Nephron progenitor cell (in vitro differentiated cells): ENCODE measurements at regions not wholly inside any gene's neighbourhood (a gene's known extent, or its start where the extent isn't known, plus 50 kb on each side); places are given as distances from the start of the nearest gene placed in this dataset.

Experiments used
- DNase-seq: peaks from one replicate; pipeline ENCODE4 v3.0.0; 2021
- H3K27ac Mint-ChIP-seq: 2 replicates; pipeline ENCODE4 v1.8.0; 2021; ENCODE audit warnings: mild to moderate bottlenecking, moderate library complexity, mixed read lengths
- H3K27me3 Mint-ChIP-seq: 2 replicates; pipeline ENCODE4 v1.8.0; 2021; ENCODE audit warnings: mild to moderate bottlenecking, low read depth, mixed read lengths; ENCODE audit not compliant: poor library complexity
- H3K36me3 Mint-ChIP-seq: 2 replicates; pipeline ENCODE4 v1.8.0; 2021; ENCODE audit warnings: low read depth, mixed read lengths
- H3K4me1 Mint-ChIP-seq: 2 replicates; pipeline ENCODE4 v1.8.0; 2021; ENCODE audit warnings: mixed read lengths
- H3K4me3 Mint-ChIP-seq: 2 replicates; pipeline ENCODE4 v1.8.0; 2021; ENCODE audit warnings: mild to moderate bottlenecking, moderate library complexity, mixed read lengths
- H3K9me3 Mint-ChIP-seq: 2 replicates; pipeline ENCODE4 v1.8.0; 2021; ENCODE audit warnings: mild to moderate bottlenecking, moderate library complexity, mixed read lengths
- CTCF ChIP-seq: fragments of 200-600 bp; sonication (generic); IDR thresholded peaks from 2 replicates; pipeline ENCODE4 v1.5.0; 2021; ENCODE audit warnings: antibody characterized with exemption

DNA sequence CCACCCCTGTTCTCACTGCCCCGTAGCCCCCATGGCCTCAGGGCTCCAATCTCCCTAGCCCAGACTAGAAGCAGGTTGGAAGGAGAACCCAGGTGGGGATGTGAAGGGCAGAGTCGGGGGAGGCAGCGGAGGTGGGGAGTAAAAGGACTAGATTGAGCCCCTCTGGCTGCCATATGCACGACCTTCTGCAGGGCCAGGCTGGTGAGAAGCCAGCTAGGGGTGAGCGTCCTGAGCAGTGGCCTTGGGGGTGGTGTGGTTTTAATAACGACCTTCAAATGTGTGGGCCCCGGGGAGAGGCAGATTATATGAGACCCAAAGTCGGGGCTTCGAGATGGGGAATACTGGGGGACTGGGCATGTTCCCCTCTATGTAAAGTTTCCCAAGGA, 139.5 kb downstream of the C9orf50 start:
- peaks cover 4% of the 10 kb centered on the region for H3K27me3 Mint-ChIP-seq
- DNase-seq, result no peak
- no peak for TF ChIP-seq CTCF
- no peak overlapping the region for H3K4me3 Mint-ChIP-seq
- H3K4me1 Mint-ChIP-seq, result peaks cover 86% of the 10 kb centered on the region
- peak overlapping the region; percentile 79 for H3K27ac Mint-ChIP-seq
- no peaks in the 10 kb centered on the region for H3K36me3 Mint-ChIP-seq
- H3K9me3 Mint-ChIP-seq, result no peaks in the 10 kb centered on the region

DNA sequence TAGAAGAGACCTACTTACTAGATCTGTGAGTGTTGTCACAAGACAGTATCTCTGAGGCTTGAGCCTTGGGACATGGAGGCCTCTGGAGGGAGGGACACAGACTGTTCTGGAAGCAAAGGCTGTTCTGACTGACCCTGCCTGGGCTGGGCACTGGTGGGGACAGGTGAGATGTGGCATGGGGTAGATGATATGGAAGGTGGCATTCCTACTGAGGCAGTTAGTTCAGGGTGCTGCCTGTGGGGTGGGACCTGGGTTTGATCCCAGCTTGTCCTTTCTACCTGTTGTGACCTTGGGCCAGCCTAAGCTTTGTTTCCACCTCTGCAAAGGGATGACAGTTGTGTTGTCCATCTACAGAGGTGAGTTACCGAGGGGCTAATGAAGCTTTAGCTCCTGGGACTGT, 140.2 kb downstream of the C9orf50 start:
- peaks cover 2% of the 10 kb centered on the region for H3K27me3 Mint-ChIP-seq
- TF ChIP-seq CTCF, result no peak
- DNase-seq, result no peak
- H3K4me3 Mint-ChIP-seq, result no peak overlapping the region
- H3K4me1 Mint-ChIP-seq, result peaks cover 79% of the 10 kb centered on the region
- H3K27ac Mint-ChIP-seq, result peak overlapping the region; percentile 93
- H3K9me3 Mint-ChIP-seq, result no peaks in the 10 kb centered on the region
- no peaks in the 10 kb centered on the region for H3K36me3 Mint-ChIP-seq

GRCh38 chr9:129480227-129480626, 140.7 kb downstream of the C9orf50 start:
- peaks cover 74% of the 10 kb centered on the region for H3K4me1 Mint-ChIP-seq
- no peaks in the 10 kb centered on the region for H3K27me3 Mint-ChIP-seq
- peaks cover 2% of the 10 kb centered on the region for H3K9me3 Mint-ChIP-seq
- peak overlapping the region; percentile 93 for H3K27ac Mint-ChIP-seq
- no peak for TF ChIP-seq CTCF
- H3K4me3 Mint-ChIP-seq, result no peak overlapping the region
- no peaks in the 10 kb centered on the region for H3K36me3 Mint-ChIP-seq
- no peak for DNase-seq

- peaks cover 8% of the 10 kb centered on the region for H3K9me3 Mint-ChIP-seq
- DNase-seq, result no peak
- peaks cover 68% of the 10 kb centered on the region for H3K4me1 Mint-ChIP-seq
- no peaks in the 10 kb centered on the region for H3K27me3 Mint-ChIP-seq
- no peak for TF ChIP-seq CTCF
- peak overlapping the region; percentile 50 for H3K27ac Mint-ChIP-seq
- H3K4me3 Mint-ChIP-seq, result no peak overlapping the region
- no peaks in the 10 kb centered on the region for H3K36me3 Mint-ChIP-seq
Observed at GRCh38 chr9:129479631-129480011, 141.3 kb downstream of the C9orf50 start.

- no peaks in the 10 kb centered on the region for H3K27me3 Mint-ChIP-seq
- H3K36me3 Mint-ChIP-seq, result no peaks in the 10 kb centered on the region
- H3K9me3 Mint-ChIP-seq, result peaks cover 10% of the 10 kb centered on the region
- H3K4me1 Mint-ChIP-seq, result peaks cover 64% of the 10 kb centered on the region
- no peak for DNase-seq
- H3K4me3 Mint-ChIP-seq, result no peak overlapping the region
- H3K27ac Mint-ChIP-seq, result peak overlapping the region; percentile 50
- TF ChIP-seq CTCF, result no peak
Observed at GRCh38 chr9:129478961-129479630, 141.8 kb downstream of the C9orf50 start.

- H3K27ac Mint-ChIP-seq, result no peak overlapping the region
- no peaks in the 10 kb centered on the region for H3K27me3 Mint-ChIP-seq
- no peak overlapping the region for H3K4me3 Mint-ChIP-seq
- H3K36me3 Mint-ChIP-seq, result no peaks in the 10 kb centered on the region
- no peak for DNase-seq
- peaks cover 64% of the 10 kb centered on the region for H3K4me1 Mint-ChIP-seq
- no peak for TF ChIP-seq CTCF
- H3K9me3 Mint-ChIP-seq, result peaks cover 17% of the 10 kb centered on the region
Observed at GRCh38 chr9:129478461-129478860, 142.4 kb downstream of the C9orf50 start.
